T-cell (primary cell): ENCODE measurements at regions not wholly inside any gene's neighbourhood (a gene's known extent, or its start where the extent isn't known, plus 50 kb on each side); places are given as distances from the start of the nearest gene placed in this dataset.

Experiments
- ATAC-seq, 4 experiments: fragments of 200-7000 bp in 3 of 4; fragments of 150-1000 bp in 1 of 4; cut with Tn5 transposase; replicated peaks in 1 of 4; 1 replicate in 3 of 4; 2 replicates in 1 of 4; pipeline ENCODE4 v1.10.0; 2021; ENCODE audit warnings: moderate library complexity in 3 of 4, mild to moderate bottlenecking in 2 of 4, moderate number of reproducible peaks in 1 of 4
- CTCF ChIA-PET, 2 donors: fragments of 300-600 bp; sonication (Branson Sonifier 250); formaldehyde crosslinking; loops; one replicate each; lab custom pipeline; 2022; ENCODE audit warnings: antibody characterized with exemption in 2 of 2; lab: Charles Lee
- POLR2A ChIA-PET, 2 donors: fragments of 300-600 bp; sonication (Branson Sonifier 250); formaldehyde crosslinking; loops; one replicate each; lab custom pipeline; 2022; ENCODE audit warnings: antibody characterized with exemption in 2 of 2; lab: Charles Lee
- DNase-seq, 35 experiments: peaks; one replicate each; pipeline versions ENCODE4 v3.0.0 to v3.0.0-alpha.2; 2013 to 2023
- H3K27ac ChIP-seq: one replicate; pipeline ENCODE4 v1.5.1; 2013; ENCODE audit warnings: low read length
- H3K27me3 ChIP-seq, 2 experiments: replicated peaks in 1 of 2; 1 replicate in 1 of 2; 2 replicates in 1 of 2; pipeline versions ENCODE4 v1.6.1 to v1.7.0; 2013; ENCODE audit warnings: low read length in 1 of 2, mixed read lengths in 1 of 2; ENCODE audit not compliant: control insufficient read depth in 2 of 2, insufficient read depth in 2 of 2; ENCODE audit errors: extremely low read depth in 1 of 2
- H3K36me3 ChIP-seq, 2 donors: 1 replicate in 1 of 2; 2 replicates in 1 of 2; pipeline versions ENCODE4 v1.6.1 to v1.7.0; 2013; ENCODE audit warnings: low read length in 1 of 2; ENCODE audit not compliant: control insufficient read depth in 2 of 2, insufficient read depth in 1 of 2; ENCODE audit errors: extremely low read depth in 1 of 2
- H3K4me1 ChIP-seq, 2 experiments: 1 replicate in 1 of 2; 2 replicates in 1 of 2; pipeline versions ENCODE4 v1.6.1 to v1.7.0; 2013; ENCODE audit warnings: low read length in 2 of 2, mixed read lengths in 1 of 2; ENCODE audit not compliant: insufficient read depth in 2 of 2, control insufficient read depth in 1 of 2; ENCODE audit errors: extremely low read depth in 1 of 2
- H3K4me3 ChIP-seq, 2 donors: 1 replicate in 1 of 2; 2 replicates in 1 of 2; pipeline versions ENCODE4 v1.5.1 to v1.7.0; 2013; ENCODE audit warnings: mild to moderate bottlenecking in 2 of 2, low read length in 1 of 2, moderate library complexity in 1 of 2; ENCODE audit not compliant: control insufficient read depth in 1 of 2; ENCODE audit errors: extremely low read depth in 1 of 2
- H3K9me3 ChIP-seq: 2 replicates; pipeline ENCODE4 v1.7.0; 2013
- H3K27ac Mint-ChIP-seq, 2 donors: one replicate each; pipeline ENCODE4 v1.8.0; 2020 to 2021; ENCODE audit warnings: mild to moderate bottlenecking in 2 of 2, mixed read lengths in 2 of 2
- H3K27me3 Mint-ChIP-seq, 2 donors: one replicate each; pipeline ENCODE4 v1.8.0; 2021 to 2022; ENCODE audit warnings: mixed read lengths in 2 of 2
- H3K36me3 Mint-ChIP-seq: one replicate; pipeline ENCODE4 v1.8.0; 2021; ENCODE audit warnings: mixed read lengths
- H3K4me1 Mint-ChIP-seq, 3 donors: one replicate each; pipeline ENCODE4 v1.8.0; 2020 to 2022; ENCODE audit warnings: mixed read lengths in 3 of 3, mild to moderate bottlenecking in 1 of 3
- H3K4me3 Mint-ChIP-seq, 3 donors: one replicate each; pipeline ENCODE4 v1.8.0; 2020 to 2022; ENCODE audit warnings: mild to moderate bottlenecking in 3 of 3, mixed read lengths in 3 of 3, moderate library complexity in 3 of 3
- H3K9me3 Mint-ChIP-seq, 3 donors: one replicate each; pipeline ENCODE4 v1.8.0; 2020 to 2022; ENCODE audit warnings: mixed read lengths in 3 of 3
- WGBS: methylation state at CpG from one replicate; pipeline ENCODE4 v1.1.5; 2013; ENCODE audit warnings: missing lambda C conversion rate; ENCODE audit not compliant: insufficient coverage; 5-methylcytosine and 5-hydroxymethylcytosine counted together

DNA sequence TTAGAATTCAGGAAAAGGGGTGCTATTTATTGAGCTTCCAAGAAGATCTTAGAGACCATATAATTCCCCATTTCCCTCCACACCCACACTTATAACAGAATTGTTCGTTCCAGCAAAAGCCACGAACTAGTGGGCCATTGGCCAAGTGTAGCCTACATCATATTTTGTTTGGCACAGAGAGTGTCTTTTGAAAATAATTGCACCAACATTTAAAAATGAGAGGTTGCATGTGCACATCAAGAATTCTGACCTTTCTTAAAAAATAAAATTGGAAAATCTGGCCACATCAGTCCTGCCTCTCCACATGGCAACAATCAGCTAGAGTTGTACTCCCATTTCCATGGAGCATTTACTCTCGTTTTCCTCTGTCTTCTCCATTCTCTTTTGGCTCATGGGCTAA, 655.5 kb upstream of the FANCL start:
- no peaks in the 10 kb centered on the region for H3K9me3 Mint-ChIP-seq
- Histone ChIP-seq H3K4me3 (no peak overlapping the region), H3K9me3 (no peaks in the 10 kb centered on the region), H3K36me3 (no peaks in the 10 kb centered on the region), H3K27me3 (peaks cover 0 to 2% of the 10 kb centered on the region in 2 experiments), H3K4me1 (no peaks in the 10 kb centered on the region), H3K27ac (no peak overlapping the region)
- no peak overlapping the region for H3K27ac Mint-ChIP-seq
- ChIA-PET CTCF (interaction anchor here in 1 of 2 donors (0.6 kb wide), 1 partner anchor 66 kb away, joined by 3 read pairs; no protein-coding TSS in a partner anchor), POLR2A (interaction anchor here in 1 of 2 donors (0.6 kb wide), 1 partner anchor 1075 kb away, joined by 3 read pairs; no protein-coding TSS in a partner anchor)
- ATAC-seq, result no peak
- no CpG with 5 or more reads among the region's 3 CpGs for WGBS
- no peaks in the 10 kb centered on the region for H3K36me3 Mint-ChIP-seq
- DNase-seq, result no peak
- H3K27me3 Mint-ChIP-seq, result peaks cover 4 to 8% of the 10 kb centered on the region in 2 donors
- no peak overlapping the region for H3K4me3 Mint-ChIP-seq
- H3K4me1 Mint-ChIP-seq, result no peaks in the 10 kb centered on the region

DNA sequence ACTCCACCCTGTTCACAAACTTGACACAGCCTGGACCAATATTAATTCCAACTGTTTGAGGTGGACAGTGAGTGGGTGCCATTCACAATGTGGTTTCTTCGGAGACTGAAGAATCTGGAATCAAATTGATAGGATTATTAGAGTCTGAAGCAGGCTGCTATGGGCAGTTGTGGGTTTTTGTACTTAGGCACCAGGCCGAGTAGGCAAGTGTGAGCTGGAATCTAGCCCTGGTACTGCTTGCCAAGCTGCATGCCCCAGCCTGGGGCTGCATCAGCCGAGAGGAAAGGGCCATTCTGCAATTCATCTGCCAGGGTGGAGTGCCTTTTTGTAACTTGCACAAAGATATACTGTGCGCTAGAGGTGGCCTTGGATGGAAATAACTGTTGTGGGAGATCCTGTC, 654.7 kb upstream of the FANCL start:
- Histone ChIP-seq H3K36me3 (no peaks in the 10 kb centered on the region), H3K4me3 (no peak overlapping the region), H3K27ac (no peak overlapping the region), H3K9me3 (no peaks in the 10 kb centered on the region), H3K4me1 (no peaks in the 10 kb centered on the region), H3K27me3 (peaks cover 0 to 2% of the 10 kb centered on the region in 2 experiments)
- H3K27me3 Mint-ChIP-seq, result peaks cover 4 to 8% of the 10 kb centered on the region in 2 donors
- no peak overlapping the region for H3K27ac Mint-ChIP-seq
- CTCF ChIA-PET, result no interaction called here
- DNase-seq, result no peak
- 66% methylated on average over 2 of the region's 4 CpGs for WGBS
- H3K4me1 Mint-ChIP-seq, result no peaks in the 10 kb centered on the region
- no peaks in the 10 kb centered on the region for H3K36me3 Mint-ChIP-seq
- H3K4me3 Mint-ChIP-seq, result no peak overlapping the region
- ATAC-seq, result no peak
- no peaks in the 10 kb centered on the region for H3K9me3 Mint-ChIP-seq
- POLR2A ChIA-PET, result no interaction called here

DNA sequence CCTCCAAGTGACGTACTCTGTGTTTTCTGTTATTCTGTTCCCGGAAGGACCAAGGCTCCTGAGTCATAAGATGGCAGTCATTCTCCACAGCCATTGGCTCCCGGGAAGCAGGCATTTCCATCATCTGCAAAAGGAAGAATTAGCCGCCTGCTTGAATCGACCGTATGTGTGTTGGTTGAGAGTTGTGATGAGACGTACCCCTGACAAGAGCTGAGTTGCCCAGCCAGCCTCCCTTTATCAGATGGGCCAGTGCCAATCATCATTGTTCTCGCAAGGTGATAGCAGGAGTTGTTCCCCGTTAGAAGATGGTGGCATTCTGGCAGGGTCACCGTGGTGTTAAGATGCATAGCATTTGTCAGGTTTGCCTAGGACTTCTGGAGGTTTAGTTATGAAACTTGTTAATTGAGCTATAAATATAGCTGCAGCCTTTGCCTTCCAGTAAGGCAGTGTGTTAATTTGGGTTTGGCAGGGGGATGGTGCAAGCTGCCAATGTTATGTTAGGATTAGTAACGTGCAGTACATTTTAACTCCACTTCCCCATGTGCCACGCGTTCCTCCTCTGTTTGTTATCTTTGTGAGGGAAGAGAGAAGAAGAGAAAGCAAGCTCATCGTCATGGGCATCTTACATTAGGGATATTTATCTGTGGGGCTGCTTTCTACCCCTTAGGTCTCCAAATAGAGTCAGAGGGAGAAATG, 652.7 kb upstream of the FANCL start:
- ATAC-seq (no peak), DNase-seq (no peak)
- Mint-ChIP-seq H3K27ac (no peak overlapping the region), H3K4me3 (no peak overlapping the region), H3K9me3 (no peaks in the 10 kb centered on the region), H3K27me3 (peaks cover 0 to 3% of the 10 kb centered on the region in 2 donors), H3K4me1 (no peaks in the 10 kb centered on the region), H3K36me3 (no peaks in the 10 kb centered on the region)
- Histone ChIP-seq H3K4me1 (no peaks in the 10 kb centered on the region), H3K27me3 (no peaks in the 10 kb centered on the region), H3K4me3 (no peak overlapping the region), H3K9me3 (no peaks in the 10 kb centered on the region), H3K27ac (no peak overlapping the region), H3K36me3 (no peaks in the 10 kb centered on the region)
- WGBS, result 87% methylated on average over 7 of the region's 14 CpGs
- ChIA-PET POLR2A (no interaction called here), CTCF (no interaction called here)

DNA sequence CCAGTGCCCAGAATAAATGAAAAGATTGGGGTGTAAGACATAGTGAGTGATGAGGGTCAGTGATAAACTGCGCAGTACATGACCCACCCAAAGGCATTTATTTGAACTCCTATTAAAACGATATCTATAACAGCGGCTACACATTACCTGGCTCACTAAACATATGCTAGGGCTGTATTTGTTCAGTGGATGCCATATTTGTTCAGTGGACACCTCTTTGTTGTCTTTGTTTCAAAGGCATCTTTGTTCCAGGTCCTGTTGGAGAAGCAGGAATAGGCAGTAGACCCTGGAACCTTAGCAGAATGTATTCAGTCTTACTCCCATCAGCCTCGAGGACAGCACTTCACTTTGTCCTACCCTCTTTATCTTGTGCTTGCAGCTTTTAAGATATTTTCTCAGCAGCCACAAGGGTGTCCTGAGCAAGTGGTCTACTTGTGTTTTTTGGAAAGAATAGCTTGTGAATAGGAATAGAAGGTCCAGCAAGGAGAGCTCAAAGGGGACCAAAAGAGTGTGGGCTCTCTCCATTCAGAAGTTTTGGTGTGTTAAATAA, 650.8 kb upstream of the FANCL start:
- no peak for DNase-seq
- no peak overlapping the region for H3K4me3 Mint-ChIP-seq
- no peak overlapping the region for H3K27ac Mint-ChIP-seq
- POLR2A ChIA-PET, result no interaction called here
- H3K36me3 Mint-ChIP-seq, result no peaks in the 10 kb centered on the region
- WGBS, result no CpG with 5 or more reads among the region's 4 CpGs
- Histone ChIP-seq H3K4me1 (no peaks in the 10 kb centered on the region), H3K27me3 (no peaks in the 10 kb centered on the region), H3K27ac (no peak overlapping the region), H3K9me3 (no peaks in the 10 kb centered on the region), H3K4me3 (no peak overlapping the region), H3K36me3 (no peaks in the 10 kb centered on the region)
- H3K27me3 Mint-ChIP-seq, result peaks cover 0 to 2% of the 10 kb centered on the region in 2 donors
- H3K9me3 Mint-ChIP-seq, result no peaks in the 10 kb centered on the region
- CTCF ChIA-PET, result no interaction called here
- no peak for ATAC-seq
- no peaks in the 10 kb centered on the region for H3K4me1 Mint-ChIP-seq

- no peak overlapping the region for H3K27ac Mint-ChIP-seq
- no peaks in the 10 kb centered on the region for H3K4me1 Mint-ChIP-seq
- Histone ChIP-seq H3K9me3 (no peaks in the 10 kb centered on the region), H3K36me3 (no peaks in the 10 kb centered on the region), H3K4me1 (no peaks in the 10 kb centered on the region), H3K27ac (no peak overlapping the region), H3K27me3 (no peaks in the 10 kb centered on the region), H3K4me3 (no peak overlapping the region)
- 70% methylated on average over 1 of the region's 2 CpGs for WGBS
- no peaks in the 10 kb centered on the region for H3K36me3 Mint-ChIP-seq
- H3K27me3 Mint-ChIP-seq, result no peaks in the 10 kb centered on the region
- H3K9me3 Mint-ChIP-seq, result no peaks in the 10 kb centered on the region
- H3K4me3 Mint-ChIP-seq, result no peak overlapping the region
- DNase-seq (no peak), ATAC-seq (no peak)
- ChIA-PET POLR2A (no interaction called here), CTCF (no interaction called here)
These were observed 649.9 kb upstream of the FANCL start for GRCh38 chr2:58890865-58891525.

GRCh38 chr2:58886009-58886408, 644.9 kb upstream of the FANCL start:
- H3K9me3 ChIP-seq, result no peaks in the 10 kb centered on the region
- Mint-ChIP-seq H3K36me3 (no peaks in the 10 kb centered on the region), H3K9me3 (no peaks in the 10 kb centered on the region), H3K27me3 (no peaks in the 10 kb centered on the region), H3K4me3 (no peak overlapping the region), H3K27ac (no peak overlapping the region), H3K4me1 (no peaks in the 10 kb centered on the region)
- POLR2A ChIA-PET, result no interaction called here
- no peaks in the 10 kb centered on the region for H3K4me1 ChIP-seq
- no peak overlapping the region for H3K4me3 ChIP-seq
- H3K36me3 ChIP-seq, result no peaks in the 10 kb centered on the region
- WGBS, result no CpG with 5 or more reads among the region's 1 CpG
- no peak for DNase-seq
- no peak overlapping the region for H3K27ac ChIP-seq
- ATAC-seq, result no peak
- no peaks in the 10 kb centered on the region for H3K27me3 ChIP-seq
- CTCF ChIA-PET, result no interaction called here
